Lung (tissue), 11 donors: ENCODE measurements at regions not wholly inside any gene's neighbourhood (a gene's known extent, or its start where the extent isn't known, plus 50 kb on each side); places are given as distances from the start of the nearest gene placed in this dataset.

Experiments
- ATAC-seq: fragments of 200-7000 bp; cut with Tn5 transposase; one replicate; pipeline ENCODE4 v1.9.1; 2020; ENCODE audit warnings: moderate number of reproducible peaks; ENCODE audit not compliant: insufficient read depth, low FRiP score
- DNase-seq, 3 donors: peaks; one replicate each; pipeline ENCODE4 v3.0.0-alpha.2; 2013 to 2017
- H3K27ac ChIP-seq, 2 donors: one replicate each; pipeline ENCODE4 v1.5.1; 2013; ENCODE audit warnings: mild to moderate bottlenecking in 2 of 2, moderate library complexity in 2 of 2, control low read depth in 1 of 2, inconsistent platforms in 1 of 2, low read depth in 1 of 2, low read length in 1 of 2
- H3K27me3 ChIP-seq, 3 donors: one replicate each; pipeline ENCODE4 v1.5.1; 2013; ENCODE audit warnings: low read length in 2 of 3; ENCODE audit not compliant: control insufficient read depth in 3 of 3, insufficient read depth in 3 of 3
- H3K36me3 ChIP-seq, 4 donors: one replicate each; pipeline ENCODE4 v1.5.1; 2013; ENCODE audit warnings: low read length in 4 of 4, mild to moderate bottlenecking in 1 of 4, moderate library complexity in 1 of 4; ENCODE audit not compliant: control insufficient read depth in 4 of 4, insufficient read depth in 4 of 4
- H3K4me1 ChIP-seq, 5 donors: one replicate each; pipeline ENCODE4 v1.5.1; 2013; ENCODE audit warnings: low read length in 5 of 5, mild to moderate bottlenecking in 2 of 5, moderate library complexity in 1 of 5; ENCODE audit not compliant: control insufficient read depth in 5 of 5, insufficient read depth in 5 of 5
- H3K4me3 ChIP-seq: one replicate; pipeline ENCODE4 v1.5.1; 2013; ENCODE audit warnings: mild to moderate bottlenecking, control low read depth, moderate library complexity
- H3K9ac ChIP-seq, 2 donors: one replicate each; pipeline ENCODE4 v1.5.1; 2013; ENCODE audit warnings: low read length in 2 of 2, control low read depth in 1 of 2; ENCODE audit not compliant: insufficient read depth in 1 of 2
- H3K9me3 ChIP-seq, 4 donors: one replicate each; pipeline ENCODE4 v1.5.1; 2013; ENCODE audit warnings: low read length in 3 of 4, mild to moderate bottlenecking in 1 of 4, moderate library complexity in 1 of 4; ENCODE audit not compliant: control insufficient read depth in 4 of 4, insufficient read depth in 3 of 4
- CTCF ChIP-seq: IDR thresholded peaks from 2 replicates; pipeline ENCODE4 v1.5.1; 2012; ENCODE audit warnings: mild to moderate bottlenecking; ENCODE audit errors: control extremely low read depth, extremely low read depth
- WGBS, 2 donors: extraction: QIAGEN DNeasy Blood & Tissue Kit; methylation state at CpG; one replicate each; pipeline ENCODE4 v1.1.7; 2013; 5-methylcytosine and 5-hydroxymethylcytosine counted together
- donor health status: control.
- donor health status: control.
- donor health status: Bipolar disorder and iron deficiency.
- donor health status: healthy.
- donor health status: DM: yes; HTN: yes; CAD: no.

DNA sequence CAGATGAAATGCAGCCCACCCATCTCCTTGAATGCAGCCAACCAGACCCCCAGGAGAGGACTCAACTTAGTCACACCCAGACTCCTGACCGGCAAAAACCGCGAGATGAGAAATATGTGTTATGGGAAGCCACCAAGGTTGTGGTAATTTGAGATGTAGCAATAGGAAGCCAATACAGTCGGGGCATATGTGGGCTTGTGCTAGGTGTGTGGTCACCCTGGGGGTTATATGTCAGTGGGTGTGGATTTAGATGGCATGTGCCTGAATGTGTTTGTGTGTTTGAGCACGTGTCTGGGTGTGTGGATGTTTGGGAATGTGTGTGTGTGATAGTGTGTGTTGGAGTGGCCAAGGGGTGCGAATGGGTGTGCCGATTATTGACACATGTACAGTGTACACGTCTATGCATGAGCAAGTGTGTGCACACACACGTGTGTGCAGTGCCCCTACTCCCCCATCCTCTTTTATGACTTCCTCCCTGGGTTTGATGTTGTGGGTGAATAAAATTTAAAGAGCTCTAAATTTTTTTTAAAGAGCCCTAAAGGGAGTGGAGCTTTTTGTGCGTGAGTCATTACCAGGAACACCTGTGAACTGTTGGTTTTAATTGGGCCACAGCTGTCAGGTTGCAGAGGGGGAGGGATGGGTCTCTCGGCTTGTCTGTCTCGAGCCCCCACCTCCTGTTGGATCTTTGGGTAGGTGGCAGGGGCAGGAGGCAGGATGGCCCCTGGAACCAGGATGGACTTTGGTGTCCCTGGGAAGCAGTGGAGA is 86.8 kb downstream of the LHX2 start:
- Histone ChIP-seq H3K9ac (no peak overlapping the region), H3K4me3 (no peak overlapping the region), H3K9me3 (no peaks in the 10 kb centered on the region), H3K36me3 (no peaks in the 10 kb centered on the region), H3K27me3 (peaks cover 0 to 15% (median 3%) of the 10 kb centered on the region in 3 donors), H3K27ac (no peak overlapping the region), H3K4me1 (no peaks in the 10 kb centered on the region)
- no peak for TF ChIP-seq CTCF
- ATAC-seq = no peak
- WGBS, 2 donors = 50 to 56% methylated on average over 12 of the region's 12 CpGs
- no peak for DNase-seq

DNA sequence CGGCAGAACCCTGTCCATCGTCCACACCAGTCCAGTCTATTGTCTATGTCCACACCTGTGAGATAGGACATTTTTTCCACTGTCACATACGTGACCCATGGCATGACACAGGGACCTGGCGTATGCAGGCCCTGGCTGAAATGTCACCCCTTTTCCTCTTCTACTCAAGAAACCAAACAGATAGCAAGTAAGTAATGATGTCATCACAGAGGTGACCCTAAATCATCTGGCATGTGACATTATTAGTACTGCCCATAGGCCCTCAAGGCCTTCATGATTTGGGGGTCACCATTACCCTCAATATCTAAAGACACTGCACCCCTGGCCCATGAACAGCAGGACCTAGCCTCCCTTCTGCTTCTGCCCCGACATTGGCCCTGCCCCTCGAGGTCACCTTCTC is 88.3 kb downstream of the LHX2 start:
- 83 to 92% methylated on average over 6 of the region's 6 CpGs for WGBS, 2 donors
- Histone ChIP-seq H3K4me1 (no peaks in the 10 kb centered on the region), H3K27ac (no peak overlapping the region), H3K9ac (no peak overlapping the region), H3K36me3 (no peaks in the 10 kb centered on the region), H3K9me3 (no peaks in the 10 kb centered on the region), H3K27me3 (peaks cover 0 to 15% (median 3%) of the 10 kb centered on the region in 3 donors), H3K4me3 (no peak overlapping the region)
- DNase-seq (no peak), ATAC-seq (no peak)
- no peak for TF ChIP-seq CTCF

- ATAC-seq (no peak), DNase-seq (no peak)
- 39 to 53% methylated on average over 6 of the region's 6 CpGs for WGBS, 2 donors
- Histone ChIP-seq H3K36me3 (no peaks in the 10 kb centered on the region), H3K4me3 (no peak overlapping the region), H3K27ac (no peak overlapping the region), H3K9ac (no peak overlapping the region), H3K9me3 (no peaks in the 10 kb centered on the region), H3K4me1 (no peaks in the 10 kb centered on the region), H3K27me3 (peaks cover 0 to 15% (median 3%) of the 10 kb centered on the region in 3 donors)
- TF ChIP-seq CTCF = no peak
Measured at GRCh38 chr9:124101215-124101968, 89.8 kb downstream of the LHX2 start.
